Choroid plexus epithelial cell (primary cell): ENCODE measurements at regions not wholly inside any gene's neighbourhood (a gene's known extent, or its start where the extent isn't known, plus 50 kb on each side); places are given as distances from the start of the nearest gene placed in this dataset.

Experiments
- DNase-seq: peaks from one replicate; pipeline ENCODE4 v3.0.0-alpha.2; 2010; ENCODE audit warnings: low read depth
- H3K4me3 ChIP-seq: 2 replicates; pipeline ENCODE4 v1.5.1; 2011; ENCODE audit warnings: low read depth, mild to moderate bottlenecking, control low read depth, low read length, moderate library complexity
- CTCF ChIP-seq: conservative IDR thresholded peaks from 2 replicates; pipeline ENCODE4 v1.5.1; 2011; ENCODE audit warnings: low read depth, mild to moderate bottlenecking, control low read depth, inconsistent platforms, low read length, moderate library complexity

- DNase-seq, result no peak
- H3K4me3 ChIP-seq, result no peak overlapping the region
- TF ChIP-seq CTCF, result no peak
Observed at GRCh38 chr2:215744514-215744913, 268.8 kb downstream of the MREG start.

GRCh38 chr2:215743066-215743465, 270.3 kb downstream of the MREG start:
- no peak overlapping the region for H3K4me3 ChIP-seq
- DNase-seq, result no peak
- no peak for TF ChIP-seq CTCF

GRCh38 chr2:215742021-215742420, 271.3 kb downstream of the MREG start:
- no peak for TF ChIP-seq CTCF
- no peak overlapping the region for H3K4me3 ChIP-seq
- DNase-seq, result no peak

GRCh38 chr2:215740071-215740470, 273.3 kb downstream of the MREG start:
- peak; percentile 82 for DNase-seq
- no peak overlapping the region for H3K4me3 ChIP-seq
- TF ChIP-seq CTCF, result no peak

GRCh38 chr2:215738351-215738750, 275.0 kb downstream of the MREG start:
- no peak for DNase-seq
- TF ChIP-seq CTCF, result no peak
- no peak overlapping the region for H3K4me3 ChIP-seq

DNA sequence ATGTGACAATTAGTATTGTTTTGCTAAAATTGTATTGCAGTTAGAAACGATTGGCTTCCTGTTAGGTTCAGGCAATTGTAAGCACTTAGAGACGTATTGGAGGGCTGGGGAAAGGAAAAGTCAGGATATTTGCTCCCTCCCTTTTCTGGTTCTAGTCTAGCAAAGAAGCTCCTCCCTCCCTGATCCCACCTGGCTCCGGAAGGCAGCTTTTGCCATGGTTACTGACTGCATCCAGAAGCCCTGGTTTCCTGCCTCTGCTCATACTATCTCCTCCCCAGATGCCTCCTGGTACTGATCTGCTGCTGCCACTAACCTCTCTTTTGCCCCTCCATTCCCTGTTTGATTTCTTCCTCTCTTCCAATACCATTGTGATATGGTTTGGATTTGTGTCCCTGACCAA, 275.9 kb downstream of the MREG start:
- DNase-seq, result no peak
- no peak for TF ChIP-seq CTCF
- no peak overlapping the region for H3K4me3 ChIP-seq

DNA sequence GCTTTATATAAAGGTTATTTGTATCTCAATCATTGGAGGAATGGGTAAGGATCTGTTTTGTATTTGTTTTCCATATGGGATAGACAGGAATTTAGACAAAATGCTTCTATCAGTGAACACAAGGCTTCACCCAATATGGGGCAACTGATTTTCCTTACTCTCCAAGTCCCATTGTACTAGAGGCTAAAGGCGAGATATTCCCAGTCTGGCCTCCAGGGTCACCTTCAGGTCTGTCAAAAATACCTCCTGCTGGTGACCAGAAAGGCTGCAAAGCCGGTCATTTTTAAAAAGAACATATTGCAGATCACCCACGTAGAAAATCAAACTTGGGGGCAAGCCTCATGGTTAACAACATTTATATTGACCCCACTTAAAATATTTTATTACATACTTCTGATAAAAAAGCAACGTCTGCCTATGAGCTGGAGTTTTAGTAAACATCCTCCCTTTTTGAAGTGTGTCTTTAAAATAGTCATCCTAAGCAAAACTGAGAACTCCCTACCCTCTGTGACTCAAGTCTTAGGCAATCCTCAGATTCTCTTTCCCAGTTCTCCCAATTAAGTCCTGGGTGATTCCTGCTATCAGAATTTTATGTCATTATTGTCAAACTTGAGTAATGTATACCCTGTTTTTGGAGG, 276.6 kb downstream of the MREG start:
- peak; percentile 75 for DNase-seq
- no peak overlapping the region for H3K4me3 ChIP-seq
- TF ChIP-seq CTCF, result peak; percentile 52
